AG04450 (cell line): ENCODE measurements at regions not wholly inside any gene's neighbourhood (a gene's known extent, or its start where the extent isn't known, plus 50 kb on each side); places are given as distances from the start of the nearest gene placed in this dataset.

ENCODE experiments used
- CTCF ChIA-PET: fragments of 300-600, 350-600 bp; formaldehyde crosslinking; extraction: SDS; loops from one replicate; lab custom pipeline; 2022; ENCODE audit warnings: antibody characterized with exemption, inconsistent platforms; lab: Charles Lee
- POLR2A ChIA-PET: fragments of 350-600 bp; formaldehyde crosslinking; extraction: SDS; loops from one replicate; lab custom pipeline; 2021; ENCODE audit warnings: antibody characterized with exemption, inconsistent platforms; lab: Yijun Ruan, JAX
- DNase-seq: peaks from one replicate; pipeline ENCODE4 v3.0.0-alpha.2; 2011; ENCODE audit warnings: low read depth, low spot score
- H3K27ac ChIP-seq: one replicate; pipeline ENCODE4 v1.5.1; 2012; ENCODE audit warnings: low read depth, low read length, control low read depth
- H3K27me3 ChIP-seq: one replicate; pipeline ENCODE4 v1.6.0; 2012; ENCODE audit warnings: low read length; ENCODE audit not compliant: control insufficient read depth, insufficient read depth
- H3K4me3 ChIP-seq: 2 replicates; pipeline ENCODE4 v1.5.1; 2011; ENCODE audit warnings: mild to moderate bottlenecking, low read depth, low read length, control low read depth
- H3K9me3 ChIP-seq: 2 replicates; pipeline ENCODE4 v1.5.1; 2012; ENCODE audit warnings: low read length; ENCODE audit not compliant: control insufficient read depth, insufficient read depth
- CTCF ChIP-seq: IDR thresholded peaks from 2 replicates; pipeline ENCODE4 v1.5.1; 2011; ENCODE audit warnings: low read depth, low read length, control low read depth, inconsistent platforms

GRCh38 chr4:107351196-107351595, 315.1 kb upstream of the DKK2 start:
- no peaks in the 10 kb centered on the region for H3K9me3 ChIP-seq
- CTCF ChIA-PET = no interaction called here
- no peak for TF ChIP-seq CTCF
- POLR2A ChIA-PET = no interaction called here
- H3K4me3 ChIP-seq = no peak overlapping the region
- H3K27ac ChIP-seq = no peak overlapping the region
- H3K27me3 ChIP-seq = no peaks in the 10 kb centered on the region
- DNase-seq = no peak

GRCh38 chr4:107349732-107350131, 313.6 kb upstream of the DKK2 start:
- Histone ChIP-seq H3K27me3 (no peaks in the 10 kb centered on the region), H3K4me3 (no peak overlapping the region), H3K27ac (no peak overlapping the region), H3K9me3 (no peaks in the 10 kb centered on the region)
- CTCF ChIA-PET = interaction anchor here (1.0 to 1.2 kb wide), 2 partner anchors 12 to 167 kb away, joined by 3 read pairs; no protein-coding TSS in a partner anchor
- POLR2A ChIA-PET = no interaction called here
- TF ChIP-seq CTCF = no peak
- DNase-seq = no peak

- H3K4me3 ChIP-seq = no peak overlapping the region
- no peak for TF ChIP-seq CTCF
- no peak for DNase-seq
- no peaks in the 10 kb centered on the region for H3K27me3 ChIP-seq
- ChIA-PET CTCF (interaction anchor here (1.2 kb wide), 1 partner anchor 11 kb away, joined by 3 read pairs; no protein-coding TSS in a partner anchor), POLR2A (no interaction called here)
- no peak overlapping the region for H3K27ac ChIP-seq
- H3K9me3 ChIP-seq = no peaks in the 10 kb centered on the region
These were observed 313.2 kb upstream of the DKK2 start for GRCh38 chr4:107349266-107349665.

GRCh38 chr4:107348188-107349050, 312.3 kb upstream of the DKK2 start:
- ChIA-PET POLR2A (no interaction called here), CTCF (no interaction called here)
- no peak for DNase-seq

More at GRCh38 chr4:107348188-107349050, 312.3 kb upstream of the DKK2 start:
- TF ChIP-seq CTCF = no peak
- Histone ChIP-seq H3K27ac (no peak overlapping the region), H3K9me3 (no peaks in the 10 kb centered on the region), H3K27me3 (no peaks in the 10 kb centered on the region), H3K4me3 (no peak overlapping the region)
